ENCODE measurements at regions not wholly inside any gene's neighbourhood (a gene's known extent, or its start where the extent isn't known, plus 50 kb on each side); places are given as distances from the start of the nearest gene placed in this dataset.

DNA sequence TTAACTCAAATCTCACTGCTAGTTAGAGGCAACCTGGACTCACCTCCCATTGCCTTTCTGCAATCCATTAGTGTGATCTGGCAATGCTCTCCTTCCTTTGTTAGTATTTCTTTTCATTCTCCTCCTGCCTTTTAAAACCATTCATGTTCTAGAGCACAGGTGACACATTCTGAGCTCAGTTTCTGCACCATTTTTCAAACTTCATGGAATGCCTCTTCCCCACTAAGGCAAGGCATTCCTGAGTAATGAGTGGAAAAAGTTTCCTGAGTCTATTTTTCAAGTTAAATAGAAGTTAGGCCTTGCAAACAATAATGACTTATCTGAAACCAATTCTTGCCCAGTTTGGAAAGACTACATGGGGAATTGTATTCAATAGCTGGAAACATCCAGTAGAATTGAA lies 1001.8 kb downstream of the BCL11B start:
- Histone ChIP-seq H3K27me3 (ENCODE audit: insufficient read depth in 3 of 3, low read length in 2 of 3) (no peaks in the 10 kb centered on the region), H3K4me3 (no peak overlapping the region), H3K4me1 (no peaks in the 10 kb centered on the region), H3K36me3 (ENCODE audit: insufficient read depth in 1 of 2, low read depth in 1 of 2) (no peaks in the 10 kb centered on the region), H3K9me3 (no peaks in the 10 kb centered on the region), H3K27ac (no peak overlapping the region)
- TF ChIP-seq, protein P1, sequence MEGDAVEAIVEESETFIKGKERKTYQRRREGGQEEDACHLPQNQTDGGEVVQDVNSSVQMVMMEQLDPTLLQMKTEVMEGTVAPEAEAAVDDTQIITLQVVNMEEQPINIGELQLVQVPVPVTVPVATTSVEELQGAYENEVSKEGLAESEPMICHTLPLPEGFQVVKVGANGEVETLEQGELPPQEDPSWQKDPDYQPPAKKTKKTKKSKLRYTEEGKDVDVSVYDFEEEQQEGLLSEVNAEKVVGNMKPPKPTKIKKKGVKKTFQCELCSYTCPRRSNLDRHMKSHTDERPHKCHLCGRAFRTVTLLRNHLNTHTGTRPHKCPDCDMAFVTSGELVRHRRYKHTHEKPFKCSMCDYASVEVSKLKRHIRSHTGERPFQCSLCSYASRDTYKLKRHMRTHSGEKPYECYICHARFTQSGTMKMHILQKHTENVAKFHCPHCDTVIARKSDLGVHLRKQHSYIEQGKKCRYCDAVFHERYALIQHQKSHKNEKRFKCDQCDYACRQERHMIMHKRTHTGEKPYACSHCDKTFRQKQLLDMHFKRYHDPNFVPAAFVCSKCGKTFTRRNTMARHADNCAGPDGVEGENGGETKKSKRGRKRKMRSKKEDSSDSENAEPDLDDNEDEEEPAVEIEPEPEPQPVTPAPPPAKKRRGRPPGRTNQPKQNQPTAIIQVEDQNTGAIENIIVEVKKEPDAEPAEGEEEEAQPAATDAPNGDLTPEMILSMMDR (IDR thresholded peaks at IDR 0.05) = no peak
- ATAC-seq (no peak), DNase-seq (no peak)
- intact Hi-C loops (cut with DNase I) = no loop called here

- Histone ChIP-seq H3K27ac (no peak overlapping the region), H3K27me3 (ENCODE audit: insufficient read depth in 3 of 3, low read length in 2 of 3) (no peaks in the 10 kb centered on the region), H3K4me1 (no peaks in the 10 kb centered on the region), H3K36me3 (ENCODE audit: insufficient read depth in 1 of 2, low read depth in 1 of 2) (no peaks in the 10 kb centered on the region), H3K9me3 (no peaks in the 10 kb centered on the region), H3K4me3 (no peak overlapping the region)
- TF ChIP-seq, protein P1 (IDR thresholded peaks at IDR 0.05) = no peak
- 60 to 68% (median 65%) methylated on average over 8 of the region's 8 CpGs for WGBS, 3 donors
- intact Hi-C loops (cut with DNase I) = no loop called here
- ATAC-seq = no peak
- no peak for DNase-seq
Observed at GRCh38 chr14:98274596-98274995, 997.4 kb downstream of the BCL11B start.

- H3K36me3 ChIP-seq (ENCODE audit: insufficient read depth in 1 of 2, low read depth in 1 of 2) = no peaks in the 10 kb centered on the region
- no peak overlapping the region for H3K27ac ChIP-seq
- no peaks in the 10 kb centered on the region for H3K4me1 ChIP-seq
- intact Hi-C loops (cut with DNase I) = no loop called here
- H3K4me3 ChIP-seq = no peak overlapping the region
- H3K27me3 ChIP-seq (ENCODE audit: insufficient read depth in 3 of 3, low read length in 2 of 3) = no peaks in the 10 kb centered on the region
- no peak for ATAC-seq
- no peak for DNase-seq
- TF ChIP-seq, protein P1 (IDR thresholded peaks at IDR 0.05) = no peak
- H3K9me3 ChIP-seq = no peaks in the 10 kb centered on the region
- WGBS, 3 donors = 58 to 82% (median 59%) methylated on average over 3 of the region's 3 CpGs
Observed at GRCh38 chr14:98278800-98279199, 993.2 kb downstream of the BCL11B start.

GRCh38 chr14:98280436-98280835 lies 991.6 kb downstream of the BCL11B start:
- TF ChIP-seq, protein P1 (IDR thresholded peaks at IDR 0.05) = no peak
- no peak for ATAC-seq

DNA sequence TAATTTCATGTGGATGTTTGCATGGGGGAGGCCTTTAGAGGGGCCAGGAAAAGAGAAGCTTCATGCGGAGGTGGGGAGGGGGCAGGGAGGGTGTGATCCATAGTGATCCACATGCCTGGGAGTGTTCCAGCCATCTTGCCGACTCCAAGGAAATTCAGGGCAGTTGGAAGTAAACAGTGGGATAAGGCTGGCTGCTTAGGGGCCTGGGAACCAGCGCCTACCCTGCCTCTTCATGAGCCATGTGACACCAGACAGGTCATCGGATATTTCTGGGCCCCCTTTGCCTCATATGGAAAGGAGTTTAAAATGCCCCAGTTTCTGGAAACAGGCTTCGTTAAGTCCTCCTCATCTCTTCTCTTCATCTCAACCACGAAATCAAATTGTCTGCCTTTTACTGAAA lies 983.2 kb downstream of the BCL11B start:
- peaks cover 5% of the 10 kb centered on the region for H3K9me3 ChIP-seq
- 69 to 72% (median 71%) methylated on average over 6 of the region's 6 CpGs for WGBS, 3 donors
- ATAC-seq = no peak
- H3K36me3 ChIP-seq (ENCODE audit: insufficient read depth in 1 of 2, low read depth in 1 of 2) = no peaks in the 10 kb centered on the region
- H3K4me3 ChIP-seq = no peak overlapping the region
- no peaks in the 10 kb centered on the region for H3K4me1 ChIP-seq
- H3K27ac ChIP-seq = no peak overlapping the region
- no peaks in the 10 kb centered on the region for H3K27me3 ChIP-seq (ENCODE audit: insufficient read depth in 3 of 3, low read length in 2 of 3)
- intact Hi-C loops (cut with DNase I) = no loop called here
- DNase-seq = no peak
- TF ChIP-seq, protein P1 (IDR thresholded peaks at IDR 0.05) = no peak

More at GRCh38 chr14:98280436-98280835, 991.6 kb downstream of the BCL11B start:
- no peak for DNase-seq
- no peak overlapping the region for H3K4me3 ChIP-seq
- WGBS, 3 donors = 77 to 83% (median 81%) methylated on average over 5 of the region's 5 CpGs
- no peaks in the 10 kb centered on the region for H3K27me3 ChIP-seq (ENCODE audit: insufficient read depth in 3 of 3, low read length in 2 of 3)
- no peaks in the 10 kb centered on the region for H3K9me3 ChIP-seq
- no peaks in the 10 kb centered on the region for H3K4me1 ChIP-seq
- H3K36me3 ChIP-seq (ENCODE audit: insufficient read depth in 1 of 2, low read depth in 1 of 2) = no peaks in the 10 kb centered on the region
- intact Hi-C loops (cut with DNase I) = no loop called here
- no peak overlapping the region for H3K27ac ChIP-seq

Measured in psoas muscle (tissue), 7 donors.